Uterus (tissue), 3 donors: ENCODE measurements at regions not wholly inside any gene's neighbourhood (a gene's known extent, or its start where the extent isn't known, plus 50 kb on each side); places are given as distances from the start of the nearest gene placed in this dataset.

ENCODE experiments used
- DNase-seq, 2 donors: peaks; one replicate each; pipeline ENCODE4 v3.0.0-alpha.2; 2019 to 2020
- H3K27ac ChIP-seq, 2 donors: fragments of 200-600 bp; sonication (generic); 1 replicate in 1 of 2; 2 replicates in 1 of 2; pipeline ENCODE4 v1.5.1; 2016 to 2018
- H3K27me3 ChIP-seq, 2 donors: fragments of 200-600 bp; sonication (generic); one replicate each; pipeline ENCODE4 v1.5.1; 2018 to 2019; ENCODE audit warnings: control low read depth in 1 of 2
- H3K36me3 ChIP-seq, 2 donors: fragments of 200-600 bp; sonication (generic); one replicate each; pipeline ENCODE4 v1.5.1; 2019; ENCODE audit warnings: control low read depth in 1 of 2
- H3K4me1 ChIP-seq, 2 donors: fragments of 200-600 bp; sonication (generic); one replicate each; pipeline ENCODE4 v1.5.1; 2018 to 2019; ENCODE audit warnings: control low read depth in 1 of 2
- H3K4me3 ChIP-seq, 2 donors: fragments of 200-600 bp; sonication (generic); 1 replicate in 1 of 2; 2 replicates in 1 of 2; pipeline ENCODE4 v1.5.1; 2018 to 2019; ENCODE audit warnings: mild to moderate bottlenecking in 1 of 2
- H3K9me3 ChIP-seq, 2 donors: fragments of 200-600 bp; sonication (generic); one replicate each; pipeline ENCODE4 v1.5.1; 2019; ENCODE audit warnings: control low read depth in 1 of 2
- CTCF ChIP-seq, 4 experiments: fragments of 200-600 bp in 2 of 4; fragments of 450-650 bp in 2 of 4; sonication (generic) in 2 of 4; IDR thresholded peaks; one replicate each; pipeline ENCODE4 v1.5.1; 2016 to 2019; ENCODE audit warnings: antibody characterized with exemption in 4 of 4, mild to moderate bottlenecking in 2 of 4, moderate library complexity in 1 of 4
- POLR2A ChIP-seq, 2 donors: fragments of 450-650 bp; IDR thresholded peaks; one replicate each; pipeline ENCODE4 v1.6.1; 2016; ENCODE audit warnings: antibody characterized with exemption in 2 of 2, mild to moderate bottlenecking in 1 of 2, moderate library complexity in 1 of 2
- intact Hi-C: fragments of 100-400 bp; cut with DNase I; formaldehyde crosslinking; loops from one replicate; pipeline ENCODE4 v1.15.1; 2023; ENCODE audit warnings: low total_unique reads
- donor health status: DM: yes; HTN: yes; CAD: no.

DNA sequence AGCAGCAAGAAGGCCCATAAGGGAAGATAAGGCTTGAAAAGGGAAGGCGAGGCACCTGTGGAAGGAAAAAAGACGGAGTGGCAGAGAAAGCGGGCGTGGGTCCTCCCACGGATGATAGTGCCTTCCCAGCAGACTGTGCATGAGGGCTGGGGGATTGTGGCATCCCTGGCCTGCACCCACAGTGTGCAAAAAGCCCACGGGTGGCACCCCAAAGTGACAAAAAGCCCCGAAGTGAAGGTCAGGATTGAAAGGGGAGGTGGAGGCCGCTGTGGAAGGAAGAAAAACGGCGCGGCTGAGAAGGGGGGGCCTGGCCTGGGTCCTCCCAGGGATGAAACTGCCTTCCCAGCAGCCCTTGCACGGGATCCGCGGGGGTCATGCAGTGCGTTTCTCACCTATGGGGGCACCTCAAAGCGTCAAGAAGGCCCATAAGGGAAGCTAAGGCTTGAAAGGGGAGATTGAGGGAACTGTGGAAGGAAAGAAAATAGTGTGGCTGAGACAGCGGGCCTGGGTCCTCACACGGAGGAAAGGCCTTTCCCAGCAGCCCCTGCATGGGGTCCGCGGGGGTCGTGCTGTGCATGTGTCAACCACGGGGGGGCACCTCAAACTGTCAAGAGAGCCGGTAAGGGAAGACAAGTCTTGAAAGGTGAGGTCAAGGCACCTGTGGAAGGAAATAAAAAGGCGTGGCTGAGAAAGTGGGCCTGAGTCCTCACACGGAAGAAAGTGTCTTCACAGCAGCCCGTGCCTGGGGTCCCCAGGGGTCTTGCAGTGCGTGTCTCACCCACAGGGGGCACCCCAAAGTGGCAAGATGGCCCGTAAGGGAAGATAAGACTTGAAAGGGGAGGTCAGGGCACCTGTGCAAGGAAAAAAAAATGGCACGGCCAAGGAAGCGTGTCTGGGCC is 274.1 kb downstream of the ALG10 start:
- Histone ChIP-seq H3K4me3 (no peak overlapping the region), H3K4me1 (no peaks in the 10 kb centered on the region), H3K27ac (no peak overlapping the region), H3K9me3 (no peaks in the 10 kb centered on the region), H3K36me3 (no peaks in the 10 kb centered on the region), H3K27me3 (no peaks in the 10 kb centered on the region)
- DNase-seq: no peak
- TF ChIP-seq POLR2A (IDR thresholded peaks at IDR 0.05) (no peak), CTCF (IDR thresholded peaks at IDR 0.05) (no peak)
- intact Hi-C loops: no loop called here

DNA sequence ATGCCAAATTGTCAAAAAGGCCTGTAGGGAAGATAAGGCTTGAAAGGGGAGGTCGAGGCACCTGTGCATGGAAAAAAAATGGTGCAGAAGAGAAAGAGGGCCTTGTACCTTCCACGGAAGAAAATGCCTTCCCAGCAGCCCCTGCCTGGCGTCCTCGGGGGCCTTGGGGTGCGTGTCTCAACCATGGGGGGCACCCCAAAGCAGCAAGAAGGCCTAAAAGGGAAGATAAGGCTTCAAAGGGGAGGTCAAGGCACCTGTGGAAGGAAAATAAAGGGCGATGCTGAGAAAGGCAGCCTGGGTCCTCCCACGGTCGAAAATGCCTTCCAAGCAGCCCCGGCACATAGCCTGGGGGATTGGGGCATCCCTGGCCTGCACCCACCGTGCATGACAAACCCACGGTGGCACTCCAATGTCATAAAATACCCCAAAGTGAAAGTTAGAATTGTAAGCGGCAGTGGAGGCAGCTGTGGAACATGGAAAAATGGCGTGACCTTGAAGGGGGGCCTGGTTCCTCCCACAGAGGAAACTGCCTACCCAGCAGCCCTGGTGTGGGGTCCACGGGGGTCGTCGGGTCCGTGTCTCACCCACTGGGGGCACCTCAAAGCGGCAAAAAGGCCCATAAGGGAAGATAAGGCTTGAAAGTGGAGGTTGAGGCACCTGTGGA is 275.0 kb downstream of the ALG10 start:
- Histone ChIP-seq H3K27me3 (no peaks in the 10 kb centered on the region), H3K4me1 (no peaks in the 10 kb centered on the region), H3K36me3 (no peaks in the 10 kb centered on the region), H3K9me3 (peaks cover 0 to 3% of the 10 kb centered on the region in 2 donors), H3K27ac (no peak overlapping the region), H3K4me3 (no peak overlapping the region)
- no peak for DNase-seq
- TF ChIP-seq CTCF (IDR thresholded peaks at IDR 0.05): no peak
- TF ChIP-seq POLR2A (IDR thresholded peaks at IDR 0.05): no peak
- intact Hi-C loops: no loop called here

DNA sequence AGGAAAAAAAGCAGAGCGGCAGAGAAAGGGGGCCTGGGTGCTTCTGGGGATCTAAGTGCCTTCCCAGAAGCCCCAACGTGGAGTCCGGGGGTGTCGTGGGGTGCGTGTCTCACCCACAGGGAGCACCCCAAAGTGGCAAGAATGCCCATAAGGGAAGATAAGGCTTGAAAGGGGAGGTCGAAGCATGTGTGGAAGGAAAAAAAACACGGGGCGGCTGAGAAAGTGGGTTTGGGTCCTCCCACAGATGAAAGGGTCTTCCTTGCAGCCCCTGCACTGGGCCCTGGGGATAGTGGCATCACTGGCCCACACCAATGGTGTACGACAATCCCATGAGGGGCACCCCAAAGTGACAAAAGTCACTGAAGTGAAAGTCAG is 275.5 kb downstream of the ALG10 start:
- DNase-seq: no peak
- no peaks in the 10 kb centered on the region for H3K27me3 ChIP-seq
- H3K36me3 ChIP-seq: no peaks in the 10 kb centered on the region
- intact Hi-C loops: no loop called here
- H3K27ac ChIP-seq: no peak overlapping the region
- TF ChIP-seq CTCF (IDR thresholded peaks at IDR 0.05) (no peak), POLR2A (IDR thresholded peaks at IDR 0.05) (no peak)
- no peaks in the 10 kb centered on the region for H3K4me1 ChIP-seq
- H3K4me3 ChIP-seq: no peak overlapping the region
- H3K9me3 ChIP-seq: peaks cover 0 to 3% of the 10 kb centered on the region in 2 donors

GRCh38 chr12:34298176-34298970 is 276.1 kb downstream of the ALG10 start:
- no peak for DNase-seq

More at GRCh38 chr12:34298176-34298970, 276.1 kb downstream of the ALG10 start:
- Histone ChIP-seq H3K36me3 (no peaks in the 10 kb centered on the region), H3K4me3 (no peak overlapping the region), H3K27ac (no peak overlapping the region), H3K9me3 (peaks cover 0 to 3% of the 10 kb centered on the region in 2 donors), H3K4me1 (no peaks in the 10 kb centered on the region), H3K27me3 (no peaks in the 10 kb centered on the region)
- intact Hi-C loops: no loop called here
- TF ChIP-seq CTCF (IDR thresholded peaks at IDR 0.05) (no peak), POLR2A (IDR thresholded peaks at IDR 0.05) (no peak)
